Naive thymus-derived CD4-positive, alpha-beta T cell (primary cell): ENCODE measurements at regions not wholly inside any gene's neighbourhood (a gene's known extent, or its start where the extent isn't known, plus 50 kb on each side); places are given as distances from the start of the nearest gene placed in this dataset.

ENCODE experiments used
- ATAC-seq: fragments of 150-1000 bp; cut with Tn5 transposase; 2 replicates; pipeline ENCODE4 v1.10.0; 2021; ENCODE audit warnings: mild to moderate bottlenecking, moderate library complexity
- CTCF ChIA-PET: fragments of 350-600 bp; sonication (Branson Sonifier 250); formaldehyde crosslinking; loops from one replicate; lab custom pipeline; 2021; ENCODE audit warnings: antibody characterized with exemption; lab: Charles Lee
- POLR2A ChIA-PET: fragments of 350-600 bp; sonication (Branson Sonifier 250); formaldehyde crosslinking; loops from one replicate; lab custom pipeline; 2021; ENCODE audit warnings: antibody characterized with exemption, inconsistent platforms; lab: Charles Lee
- DNase-seq, 9 donors: peaks; one replicate each; pipeline versions ENCODE4 v3.0.0 to v3.0.0-alpha.2; 2020 to 2022; ENCODE audit warnings: mixed read lengths in 1 of 9
- H3K27ac ChIP-seq: one replicate; pipeline ENCODE4 v1.7.0; 2013; ENCODE audit warnings: mild to moderate bottlenecking, low read depth, low read length, moderate library complexity
- H3K27me3 ChIP-seq, 2 donors: one replicate each; pipeline ENCODE4 v1.7.0; 2013; ENCODE audit warnings: low read length in 2 of 2, mild to moderate bottlenecking in 2 of 2, moderate library complexity in 2 of 2; ENCODE audit not compliant: control insufficient read depth in 2 of 2, insufficient read depth in 2 of 2
- H3K36me3 ChIP-seq, 3 experiments: 1 replicate in 2 of 3; 2 replicates in 1 of 3; pipeline ENCODE4 v1.7.0; 2013; ENCODE audit warnings: low read length in 3 of 3, mild to moderate bottlenecking in 3 of 3, moderate library complexity in 1 of 3; ENCODE audit not compliant: insufficient read depth in 3 of 3, control insufficient read depth in 2 of 3
- H3K4me1 ChIP-seq, 2 donors: one replicate each; pipeline ENCODE4 v1.7.0; 2013; ENCODE audit warnings: low read length in 2 of 2, mild to moderate bottlenecking in 2 of 2, moderate library complexity in 1 of 2; ENCODE audit not compliant: control insufficient read depth in 2 of 2, insufficient read depth in 2 of 2
- H3K4me3 ChIP-seq: 2 replicates; pipeline ENCODE4 v1.7.0; 2013; ENCODE audit warnings: mild to moderate bottlenecking, low read length
- H3K9me3 ChIP-seq, 3 experiments: 1 replicate in 2 of 3; 2 replicates in 1 of 3; pipeline ENCODE4 v1.7.0; 2013; ENCODE audit warnings: low read length in 3 of 3; ENCODE audit not compliant: control insufficient read depth in 2 of 3
- H3K27ac Mint-ChIP-seq, 9 donors: one replicate each; pipeline ENCODE4 v1.8.0; 2020 to 2022; ENCODE audit warnings: mixed read lengths in 9 of 9, mild to moderate bottlenecking in 8 of 9, moderate library complexity in 5 of 9, inconsistent platforms in 2 of 9
- H3K27me3 Mint-ChIP-seq, 5 donors: one replicate each; pipeline ENCODE4 v1.8.0; 2021 to 2022; ENCODE audit warnings: mixed read lengths in 5 of 5, mild to moderate bottlenecking in 1 of 5
- H3K36me3 Mint-ChIP-seq, 5 donors: one replicate each; pipeline ENCODE4 v1.8.0; 2020 to 2022; ENCODE audit warnings: mixed read lengths in 5 of 5, mild to moderate bottlenecking in 3 of 5, inconsistent platforms in 1 of 5
- H3K4me1 Mint-ChIP-seq, 7 donors: one replicate each; pipeline ENCODE4 v1.8.0; 2020 to 2022; ENCODE audit warnings: mixed read lengths in 7 of 7, mild to moderate bottlenecking in 3 of 7, inconsistent platforms in 1 of 7
- H3K4me3 Mint-ChIP-seq, 10 donors: one replicate each; pipeline ENCODE4 v1.8.0; 2020 to 2022; ENCODE audit warnings: mild to moderate bottlenecking in 10 of 10, mixed read lengths in 10 of 10, moderate library complexity in 6 of 10, inconsistent platforms in 2 of 10
- H3K9me3 Mint-ChIP-seq, 11 donors: one replicate each; pipeline ENCODE4 v1.8.0; 2020 to 2022; ENCODE audit warnings: mixed read lengths in 11 of 11, mild to moderate bottlenecking in 4 of 11, inconsistent platforms in 1 of 11, moderate library complexity in 1 of 11
- intact Hi-C, 2 donors: fragments of 100-400 bp; cut with micrococcal nuclease; formaldehyde crosslinking; loops; one replicate each; pipeline ENCODE4 v1.15.1; 2023

DNA sequence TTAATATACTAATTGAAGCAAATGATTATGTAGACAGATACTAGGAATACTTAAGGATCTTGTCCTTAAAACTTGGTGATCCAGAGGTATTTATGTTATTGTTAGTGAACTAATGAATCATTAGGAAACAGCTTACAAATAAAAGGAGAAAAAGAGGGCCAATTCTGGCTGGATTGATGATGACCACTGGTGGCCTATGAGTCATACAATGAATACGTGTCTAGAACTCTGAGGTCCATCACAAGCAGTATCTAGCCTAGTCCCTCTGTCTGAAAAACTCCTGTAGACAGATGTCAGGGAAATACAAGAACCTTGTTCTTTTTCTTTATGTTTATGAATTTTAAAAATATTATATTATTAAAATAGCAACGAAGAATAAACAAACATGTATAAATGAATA is 51.7 kb upstream of the RTL1 start:
- POLR2A ChIA-PET: no interaction called here
- Mint-ChIP-seq H3K27me3 (peaks cover 9 to 44% (median 18%) of the 10 kb centered on the region in 5 donors), H3K4me3 (no peak overlapping the region), H3K9me3 (no peaks in the 10 kb centered on the region), H3K4me1 (no peaks in the 10 kb centered on the region), H3K27ac (no peak overlapping the region), H3K36me3 (no peaks in the 10 kb centered on the region)
- no peaks in the 10 kb centered on the region for H3K36me3 ChIP-seq
- DNase-seq (no peak), ATAC-seq (no peak)
- H3K27me3 ChIP-seq: no peaks in the 10 kb centered on the region
- no peaks in the 10 kb centered on the region for H3K9me3 ChIP-seq
- H3K4me3 ChIP-seq: no peak overlapping the region
- CTCF ChIA-PET: no interaction called here
- intact Hi-C loops: no loop called here
- no peaks in the 10 kb centered on the region for H3K4me1 ChIP-seq
- H3K27ac ChIP-seq: no peak overlapping the region

GRCh38 chr14:100962494-100962893 is 59.0 kb upstream of the RTL1 start:
- Mint-ChIP-seq H3K4me3 (no peak overlapping the region), H3K9me3 (no peaks in the 10 kb centered on the region), H3K27ac (no peak overlapping the region), H3K27me3 (peaks cover 11 to 44% (median 26%) of the 10 kb centered on the region in 5 donors), H3K36me3 (no peaks in the 10 kb centered on the region), H3K4me1 (no peaks in the 10 kb centered on the region)
- Histone ChIP-seq H3K27ac (no peak overlapping the region), H3K9me3 (no peaks in the 10 kb centered on the region), H3K4me1 (no peaks in the 10 kb centered on the region), H3K4me3 (no peak overlapping the region), H3K36me3 (no peaks in the 10 kb centered on the region), H3K27me3 (peaks cover 0 to 4% of the 10 kb centered on the region in 2 donors)
- ChIA-PET CTCF (no interaction called here), POLR2A (no interaction called here)
- intact Hi-C loops: no loop called here
- ATAC-seq (no peak), DNase-seq (no peak)

DNA sequence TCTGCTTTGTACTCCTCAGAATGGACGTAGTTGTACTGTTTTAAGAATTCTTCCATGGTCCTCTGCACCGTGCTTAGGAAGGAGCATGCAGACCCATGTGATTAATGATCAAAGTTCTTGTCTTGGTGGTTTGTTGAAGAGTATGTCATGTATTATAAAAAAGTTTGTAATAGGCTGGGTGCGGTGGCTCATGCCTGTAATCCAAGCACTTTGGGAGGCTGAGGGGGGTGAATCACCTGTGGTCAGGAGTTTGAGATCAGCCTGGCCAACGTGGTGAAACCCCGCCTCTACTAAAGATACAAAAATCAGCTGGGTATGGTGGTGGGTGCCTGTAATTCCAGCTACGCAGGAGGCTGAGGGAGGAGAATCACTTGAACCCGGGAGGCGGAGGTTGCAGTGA is 61.8 kb upstream of the RTL1 start:
- intact Hi-C loops: no loop called here
- H3K9me3 Mint-ChIP-seq: no peaks in the 10 kb centered on the region

DNA sequence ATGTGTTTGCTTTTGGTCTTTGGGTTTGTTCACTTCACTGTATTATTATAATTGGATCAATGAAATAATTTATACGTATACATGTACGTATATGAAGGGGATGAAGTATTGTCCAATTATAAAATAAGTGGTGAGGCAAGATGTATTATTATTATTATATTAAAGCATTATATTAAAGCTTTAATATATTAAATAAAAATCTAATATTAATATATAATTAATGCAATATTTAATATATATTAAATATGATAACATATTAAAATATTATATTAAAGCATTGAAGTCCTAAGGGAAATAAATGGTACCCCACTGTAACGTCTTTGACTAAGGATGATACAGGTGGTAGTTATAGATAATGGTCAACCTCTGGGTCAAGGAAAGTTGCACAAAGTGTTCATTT is 63.7 kb upstream of the RTL1 start:
- ATAC-seq: no peak
- DNase-seq: no peak
- Mint-ChIP-seq H3K4me3 (no peak overlapping the region), H3K4me1 (no peaks in the 10 kb centered on the region), H3K36me3 (no peaks in the 10 kb centered on the region), H3K27ac (no peak overlapping the region), H3K9me3 (no peaks in the 10 kb centered on the region), H3K27me3 (peaks cover 0 to 30% (median 25%) of the 10 kb centered on the region in 5 donors)
- Histone ChIP-seq H3K4me3 (no peak overlapping the region), H3K27ac (no peak overlapping the region), H3K4me1 (no peaks in the 10 kb centered on the region), H3K27me3 (peaks cover 0 to 4% of the 10 kb centered on the region in 2 donors), H3K9me3 (no peaks in the 10 kb centered on the region), H3K36me3 (no peaks in the 10 kb centered on the region)
- ChIA-PET CTCF (no interaction called here), POLR2A (no interaction called here)
- intact Hi-C loops: no loop called here

More for the DNA sequence above, 61.8 kb upstream of the RTL1 start:
- no peak for ATAC-seq
- Histone ChIP-seq H3K36me3 (no peaks in the 10 kb centered on the region), H3K4me3 (no peak overlapping the region), H3K4me1 (no peaks in the 10 kb centered on the region), H3K9me3 (no peaks in the 10 kb centered on the region), H3K27ac (no peak overlapping the region), H3K27me3 (peaks cover 0 to 4% of the 10 kb centered on the region in 2 donors)
- no peak overlapping the region for H3K27ac Mint-ChIP-seq
- no peaks in the 10 kb centered on the region for H3K36me3 Mint-ChIP-seq
- H3K4me1 Mint-ChIP-seq: no peaks in the 10 kb centered on the region
- CTCF ChIA-PET: no interaction called here
- POLR2A ChIA-PET: no interaction called here
- no peak overlapping the region for H3K4me3 Mint-ChIP-seq
- H3K27me3 Mint-ChIP-seq: peaks cover under 1 to 40% (median 24%) of the 10 kb centered on the region in 5 donors
- DNase-seq: no peak

- no peaks in the 10 kb centered on the region for H3K4me1 Mint-ChIP-seq
- peaks cover 0 to 33% (median 29%) of the 10 kb centered on the region in 5 donors for H3K27me3 Mint-ChIP-seq
- H3K36me3 Mint-ChIP-seq: no peaks in the 10 kb centered on the region
- no peak for DNase-seq
- Histone ChIP-seq H3K27me3 (peaks cover 0 to 4% of the 10 kb centered on the region in 2 donors), H3K27ac (no peak overlapping the region), H3K4me3 (no peak overlapping the region), H3K36me3 (no peaks in the 10 kb centered on the region), H3K9me3 (no peaks in the 10 kb centered on the region), H3K4me1 (no peaks in the 10 kb centered on the region)
- H3K9me3 Mint-ChIP-seq: no peaks in the 10 kb centered on the region
- ATAC-seq: no peak
- no peak overlapping the region for H3K4me3 Mint-ChIP-seq
- intact Hi-C loops: no loop called here
- CTCF ChIA-PET: no interaction called here
- POLR2A ChIA-PET: no interaction called here
- no peak overlapping the region for H3K27ac Mint-ChIP-seq
These were observed 64.4 kb upstream of the RTL1 start for GRCh38 chr14:100967930-100968329.

- H3K9me3 ChIP-seq: no peaks in the 10 kb centered on the region
- CTCF ChIA-PET: no interaction called here
- no peak overlapping the region for H3K27ac ChIP-seq
- Mint-ChIP-seq H3K4me1 (no peaks in the 10 kb centered on the region), H3K9me3 (no peaks in the 10 kb centered on the region), H3K36me3 (no peaks in the 10 kb centered on the region), H3K4me3 (no peak overlapping the region), H3K27me3 (peaks cover 0 to 29% (median 11%) of the 10 kb centered on the region in 5 donors), H3K27ac (no peak overlapping the region)
- H3K4me1 ChIP-seq: no peaks in the 10 kb centered on the region
- POLR2A ChIA-PET: no interaction called here
- intact Hi-C loops: no loop called here
- no peak for DNase-seq
- H3K36me3 ChIP-seq: no peaks in the 10 kb centered on the region
- no peaks in the 10 kb centered on the region for H3K27me3 ChIP-seq
- no peak overlapping the region for H3K4me3 ChIP-seq
- no peak for ATAC-seq
These were observed 68.8 kb upstream of the RTL1 start for GRCh38 chr14:100972118-100972897.

DNA sequence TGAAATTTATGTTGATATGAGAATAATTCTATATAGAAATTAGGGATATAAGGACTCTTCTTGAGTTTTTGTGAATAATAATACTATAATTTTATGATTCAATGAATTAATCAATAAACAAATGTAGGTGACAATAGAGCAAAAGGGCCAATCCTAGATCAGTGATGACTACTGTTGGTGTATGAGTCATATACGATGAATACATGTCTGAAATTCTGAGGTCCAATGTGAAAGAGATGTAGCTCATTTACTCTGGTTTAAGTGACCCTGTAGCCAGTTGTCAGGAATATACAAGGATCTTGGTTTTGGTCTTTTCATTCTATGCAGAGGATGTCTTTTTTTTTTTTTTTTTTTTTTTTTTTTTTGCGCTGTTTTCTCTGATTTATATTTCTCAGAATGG is 72.1 kb upstream of the RTL1 start:
- intact Hi-C loops: no loop called here
- CTCF ChIA-PET: no interaction called here
- Mint-ChIP-seq H3K27me3 (peaks cover 3 to 36% (median 14%) of the 10 kb centered on the region in 5 donors), H3K27ac (no peak overlapping the region), H3K36me3 (no peaks in the 10 kb centered on the region), H3K9me3 (no peaks in the 10 kb centered on the region), H3K4me1 (no peaks in the 10 kb centered on the region), H3K4me3 (no peak overlapping the region)
- POLR2A ChIA-PET: no interaction called here
- ATAC-seq: no peak
- no peaks in the 10 kb centered on the region for H3K36me3 ChIP-seq
- no peaks in the 10 kb centered on the region for H3K9me3 ChIP-seq
- DNase-seq: no peak
- H3K4me1 ChIP-seq: no peaks in the 10 kb centered on the region
- no peaks in the 10 kb centered on the region for H3K27me3 ChIP-seq
- no peak overlapping the region for H3K4me3 ChIP-seq
- no peak overlapping the region for H3K27ac ChIP-seq
